Non-pigmented ciliary epithelial cell (primary cell): ENCODE measurements at regions not wholly inside any gene's neighbourhood (a gene's known extent, or its start where the extent isn't known, plus 50 kb on each side); places are given as distances from the start of the nearest gene placed in this dataset.
"Not testable (repeated sequence)": the region's sequence is repeated elsewhere in the genome, so short reads cannot be mapped to it uniquely, and the experiment has no call there.

Experiments used
- DNase-seq: peaks from one replicate; pipeline ENCODE4 v3.0.0-alpha.2; 2010; ENCODE audit warnings: low read depth

DNA sequence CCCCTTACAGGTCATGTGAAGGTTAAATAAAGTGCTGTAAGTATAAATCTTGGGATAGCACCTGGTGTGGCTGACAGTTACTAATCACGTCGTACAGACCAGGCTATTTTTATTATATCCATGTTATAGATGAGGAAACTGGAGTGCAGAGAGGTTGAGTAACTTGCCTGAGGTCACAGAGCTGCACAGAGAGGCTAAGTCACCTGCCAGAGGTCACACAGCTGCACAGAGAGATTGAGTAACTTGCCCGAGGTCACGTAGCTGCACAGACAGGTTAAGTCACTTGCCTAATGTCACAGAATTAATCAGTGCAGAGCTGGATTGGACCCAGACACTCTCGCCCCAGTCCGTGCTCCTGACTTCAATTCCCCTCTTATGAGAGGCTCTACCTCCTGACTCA, 171.5 kb downstream of the NUP210 start:
- DNase-seq, result no peak

GRCh38 chr3:13245615-13245978, 172.4 kb upstream of the IQSEC1 start:
- DNase-seq, result no peak

DNA sequence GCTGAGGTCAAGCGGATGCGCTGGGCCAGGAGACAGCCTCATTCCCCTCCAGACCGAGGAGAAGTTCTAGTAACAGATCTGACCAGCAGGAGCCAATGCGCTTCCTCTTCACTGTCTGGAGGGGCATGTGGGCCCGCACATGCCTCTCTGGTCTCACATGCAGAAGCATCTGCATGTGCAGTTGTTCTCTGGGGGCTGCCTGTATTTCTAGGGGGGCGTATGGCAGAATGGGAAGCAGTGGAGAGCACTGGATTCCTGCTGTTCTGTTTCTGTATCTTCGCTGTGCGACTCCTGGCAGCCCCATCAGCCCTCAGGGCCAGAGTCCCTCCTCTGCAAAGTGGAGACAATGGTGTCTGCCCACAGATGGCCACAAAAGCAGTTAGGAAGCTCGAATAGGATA, 170.4 kb upstream of the IQSEC1 start:
- DNase-seq, result no peak

DNA sequence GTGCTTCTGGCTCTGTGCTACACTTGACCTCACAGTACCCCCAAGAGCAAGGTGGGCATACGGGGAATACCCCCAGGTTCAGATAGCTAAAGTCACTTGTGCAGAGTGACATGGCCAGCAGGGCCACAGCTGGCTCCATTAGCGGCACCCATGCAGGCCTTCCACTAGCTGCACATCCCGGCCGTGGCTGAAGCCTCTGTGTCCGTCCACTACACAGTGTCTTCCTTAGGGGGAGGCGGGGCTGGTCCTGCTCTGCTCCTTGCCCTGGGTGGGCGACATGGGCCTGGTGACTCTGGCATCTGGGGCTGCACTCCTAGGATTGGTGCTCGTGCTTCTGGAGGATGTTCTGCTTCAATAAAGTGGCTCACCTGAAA, 169.1 kb upstream of the IQSEC1 start:
- no peak for DNase-seq

GRCh38 chr3:13241621-13242363, 168.6 kb upstream of the IQSEC1 start:
- no peak for DNase-seq

- DNase-seq, result no peak
Observed at GRCh38 chr3:13240928-13241618, 167.8 kb upstream of the IQSEC1 start.

DNA sequence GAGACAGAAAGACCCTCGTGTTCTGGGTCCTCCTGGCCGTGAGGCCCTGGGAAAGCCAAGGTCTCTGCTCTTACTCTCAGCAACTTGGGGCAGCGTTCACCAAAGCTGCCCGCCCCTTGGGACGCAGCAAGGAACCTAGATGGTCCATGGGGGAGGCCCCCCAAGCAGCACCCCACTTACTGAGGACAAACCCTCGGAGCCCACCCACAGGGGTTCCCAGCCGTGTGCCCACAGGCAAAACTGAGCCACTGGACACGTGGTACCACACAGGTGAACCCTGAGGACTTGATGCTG, 166.2 kb upstream of the IQSEC1 start:
- no peak for DNase-seq

GRCh38 chr3:13238687-13239466, 165.6 kb upstream of the IQSEC1 start:
- DNase-seq, result no peak

DNA sequence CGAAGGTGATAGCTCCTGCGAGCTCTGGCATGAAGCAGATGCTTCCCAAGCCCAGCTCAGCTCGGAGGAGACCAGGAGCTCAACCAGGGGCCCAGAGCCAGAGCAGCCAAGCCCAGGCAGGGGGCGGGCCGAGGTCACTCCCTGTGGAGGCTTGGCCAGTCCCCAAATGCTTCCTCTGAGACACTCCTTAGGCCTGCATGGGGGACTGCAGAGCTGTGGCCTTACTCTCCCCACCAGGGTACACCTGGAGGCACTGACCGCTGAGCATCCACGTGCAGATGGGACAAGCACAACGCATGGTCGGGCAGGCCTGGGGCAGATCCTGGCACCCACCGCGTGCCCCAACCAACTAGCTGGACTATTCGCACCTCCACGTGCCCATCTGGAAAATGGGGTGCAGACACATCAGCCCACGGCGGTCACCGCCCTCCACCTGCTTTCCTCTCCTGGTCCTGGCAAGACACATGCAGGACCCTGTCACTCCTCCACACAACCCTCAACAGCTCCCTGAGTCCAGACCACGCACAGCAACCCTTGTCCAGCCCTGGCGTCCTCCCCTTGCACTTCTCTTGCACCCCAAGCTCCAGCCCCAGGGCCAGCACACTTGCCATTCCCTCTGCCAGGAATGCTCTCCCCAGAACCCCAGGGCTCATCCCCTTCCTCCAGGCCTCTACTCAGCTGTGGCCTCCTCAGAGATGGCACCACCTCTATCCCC, 164.7 kb upstream of the IQSEC1 start:
- DNase-seq, result no peak

DNA sequence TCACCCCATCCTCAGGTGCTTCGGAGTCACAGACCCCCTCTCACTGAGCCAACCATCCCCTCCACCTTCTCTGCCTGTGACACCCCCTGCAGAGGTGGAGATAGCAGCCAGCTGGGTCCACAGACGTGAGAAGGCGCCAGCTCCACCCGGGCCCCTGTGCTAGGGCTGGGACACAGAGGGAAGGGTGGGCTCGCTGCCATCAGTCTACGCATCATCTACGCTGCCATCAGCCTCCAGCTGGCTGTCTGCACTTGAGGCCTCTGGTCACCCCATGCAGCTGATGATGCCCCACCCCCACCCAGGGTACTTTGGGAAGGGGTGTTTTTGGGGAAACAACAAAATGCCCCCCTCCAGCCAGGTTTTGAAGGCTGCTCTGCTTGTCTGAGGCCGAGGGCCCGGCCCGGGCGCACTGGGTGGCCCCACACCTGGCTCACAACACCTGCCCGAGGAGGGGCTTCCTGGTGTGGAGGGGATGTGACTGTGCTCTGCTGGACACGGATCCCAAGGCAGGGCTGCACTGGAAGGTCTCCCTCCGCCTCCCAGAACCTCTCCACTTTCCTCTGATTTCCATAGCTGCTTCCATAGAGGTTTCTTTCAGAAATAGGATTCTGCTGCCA, 163.4 kb upstream of the IQSEC1 start:
- DNase-seq, result no peak

DNA sequence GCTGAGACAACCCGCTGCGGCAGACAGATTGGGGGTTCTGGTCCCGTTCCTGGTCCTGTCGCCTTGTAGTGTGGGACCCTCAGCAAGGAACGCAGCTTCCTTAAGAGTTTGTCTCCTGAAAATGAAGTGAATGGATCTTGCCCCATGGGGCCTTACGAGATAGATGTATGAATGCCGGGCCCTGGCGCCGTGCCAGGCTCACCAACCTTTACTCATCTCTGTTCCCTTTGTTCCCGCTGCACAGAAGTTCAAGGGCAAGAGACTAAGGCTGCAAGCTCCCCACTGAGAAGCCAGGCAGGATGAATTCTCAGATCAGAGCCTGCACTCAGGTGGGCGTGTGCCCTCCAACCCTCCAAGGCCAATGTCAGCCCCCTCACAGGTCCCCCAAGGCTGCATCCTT, 162.7 kb upstream of the IQSEC1 start:
- DNase-seq, result no peak

GRCh38 chr3:13235079-13235478, 161.8 kb upstream of the IQSEC1 start:
- DNase-seq, result no peak

GRCh38 chr3:13234666-13235065, 161.4 kb upstream of the IQSEC1 start:
- no peak for DNase-seq

- no peak for DNase-seq
Observed at GRCh38 chr3:13233487-13234485, 160.6 kb upstream of the IQSEC1 start.

- DNase-seq, result no peak
Observed at GRCh38 chr3:13231781-13232666, 158.8 kb upstream of the IQSEC1 start.

- no peak for DNase-seq
Observed at GRCh38 chr3:13229273-13229949, 156.2 kb upstream of the IQSEC1 start.

DNA sequence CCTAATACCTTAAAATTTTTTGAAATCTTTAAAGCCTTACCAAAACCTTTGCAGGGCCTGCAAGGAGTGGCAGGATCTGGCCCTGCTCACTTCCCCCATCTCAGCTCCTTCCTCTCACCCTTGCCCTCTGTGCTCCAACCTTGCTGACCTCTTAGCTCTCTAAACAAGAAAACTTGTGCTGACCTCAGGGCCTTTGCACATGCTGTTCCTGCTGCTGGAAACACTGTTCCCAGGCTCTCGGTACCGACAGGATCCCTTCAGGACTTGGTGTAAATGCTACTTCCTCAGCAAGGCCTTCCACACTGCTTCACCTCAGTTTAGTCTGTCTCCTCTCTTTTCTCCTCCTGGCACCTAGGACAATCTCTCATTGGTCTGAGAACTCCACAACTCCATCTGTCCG, 155.4 kb upstream of the IQSEC1 start:
- DNase-seq, result no peak

GRCh38 chr3:13228169-13228568, 154.9 kb upstream of the IQSEC1 start:
- not testable (repeated sequence) for DNase-seq
